Brain microvascular endothelial cell (primary cell): ENCODE measurements at regions not wholly inside any gene's neighbourhood (a gene's known extent, or its start where the extent isn't known, plus 50 kb on each side); places are given as distances from the start of the nearest gene placed in this dataset.
"Not testable (repeated sequence)": the region's sequence is repeated elsewhere in the genome, so short reads cannot be mapped to it uniquely, and the experiment has no call there.

Experiments used
- DNase-seq: peaks from one replicate; pipeline ENCODE4 v3.0.0-alpha.2; 2020
- H3K27ac ChIP-seq: fragments of 250-450 bp; sonication (Bioruptor Pico); 2 replicates; pipeline ENCODE4 v1.5.1; 2020; ENCODE audit warnings: mild to moderate bottlenecking, moderate library complexity
- H3K27me3 ChIP-seq: fragments of 250-450 bp; sonication (Bioruptor Pico); replicated peaks from 2 replicates; pipeline ENCODE4 v1.5.1; 2020; ENCODE audit warnings: mild to moderate bottlenecking
- H3K36me3 ChIP-seq: fragments of 250-450 bp; sonication (Bioruptor Pico); replicated peaks from 2 replicates; pipeline ENCODE4 v1.5.1; 2020; ENCODE audit warnings: mild to moderate bottlenecking
- H3K4me3 ChIP-seq: 2 replicates; pipeline ENCODE4 v1.5.1; 2011; ENCODE audit warnings: low read depth, mild to moderate bottlenecking, control low read depth, low read length, moderate library complexity
- CTCF ChIP-seq: IDR thresholded peaks from 2 replicates; pipeline ENCODE4 v1.5.1; 2011; ENCODE audit warnings: low read depth, mild to moderate bottlenecking, moderate library complexity, low read length, control low read depth, inconsistent platforms; ENCODE audit errors: missing control alignments
- in situ Hi-C: cut with HindIII; loops from 2 replicates; pipeline ENCODE4 v1.10.0; 2017; ENCODE audit warnings: low sequenced_read_pairs, low pct_ligation_motif_present

GRCh38 chr9:78172610-78173009, 63.3 kb upstream of the CEP78 start:
- H3K27ac ChIP-seq, DNase-seq, in situ Hi-C loops, H3K4me3 ChIP-seq, H3K27me3 ChIP-seq, H3K36me3 ChIP-seq: not testable (repeated sequence)

- in situ Hi-C loops, result no loop called here
- no peak for TF ChIP-seq CTCF
- H3K36me3 ChIP-seq, result no peaks in the 10 kb centered on the region
- H3K27me3 ChIP-seq, result no peaks in the 10 kb centered on the region
- H3K4me3 ChIP-seq, result no peak overlapping the region
- H3K27ac ChIP-seq, result no peak overlapping the region
- no peak for DNase-seq
Observed at GRCh38 chr9:78171651-78172050, 64.2 kb upstream of the CEP78 start.

GRCh38 chr9:78169125-78169524, 66.8 kb upstream of the CEP78 start:
- H3K27me3 ChIP-seq, result no peaks in the 10 kb centered on the region
- H3K36me3 ChIP-seq, result no peaks in the 10 kb centered on the region
- no peak for TF ChIP-seq CTCF
- no peak overlapping the region for H3K4me3 ChIP-seq
- in situ Hi-C loops, result no loop called here
- no peak for DNase-seq
- no peak overlapping the region for H3K27ac ChIP-seq

- no peak for DNase-seq
- in situ Hi-C loops, result no loop called here
- TF ChIP-seq CTCF, result no peak
- Histone ChIP-seq H3K27ac (no peak overlapping the region), H3K4me3 (no peak overlapping the region), H3K27me3 (no peaks in the 10 kb centered on the region), H3K36me3 (no peaks in the 10 kb centered on the region)
Observed at GRCh38 chr9:78167356-78167755, 68.5 kb upstream of the CEP78 start.

- in situ Hi-C loops, result no loop called here
- Histone ChIP-seq H3K27ac (no peak overlapping the region), H3K4me3 (no peak overlapping the region), H3K27me3 (no peaks in the 10 kb centered on the region), H3K36me3 (no peaks in the 10 kb centered on the region)
- no peak for TF ChIP-seq CTCF
- DNase-seq, result no peak
Observed at GRCh38 chr9:78163834-78164233, 72.0 kb upstream of the CEP78 start.

- Histone ChIP-seq H3K27ac (no peak overlapping the region), H3K27me3 (no peaks in the 10 kb centered on the region), H3K36me3 (no peaks in the 10 kb centered on the region), H3K4me3 (no peak overlapping the region)
- in situ Hi-C loops, result no loop called here
- no peak for DNase-seq
- TF ChIP-seq CTCF, result no peak
Observed at GRCh38 chr9:78158286-78158685, 77.6 kb upstream of the CEP78 start.
